ENCODE measurements at regions not wholly inside any gene's neighbourhood (a gene's known extent, or its start where the extent isn't known, plus 50 kb on each side); places are given as distances from the start of the nearest gene placed in this dataset.

DNA sequence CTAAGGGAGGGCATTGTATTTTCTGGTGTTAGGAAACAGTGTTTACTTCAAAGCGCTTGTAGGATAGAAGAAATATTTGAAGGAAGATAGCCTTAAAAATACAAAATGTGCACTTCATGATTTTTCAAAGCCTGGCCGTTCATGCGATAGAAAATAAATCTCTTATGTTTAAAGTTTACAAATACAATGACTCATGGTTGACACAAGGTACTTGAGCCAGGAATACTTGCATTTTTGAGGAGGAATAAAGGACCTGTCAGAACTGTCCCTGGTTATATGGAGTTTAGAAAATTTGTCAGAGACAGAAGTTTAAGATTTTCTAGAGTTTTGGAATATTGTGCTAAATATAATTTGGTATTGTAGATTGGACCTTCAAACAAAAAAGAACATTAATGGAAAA, 1223.2 kb upstream of the SLC10A2 start:
- no peak overlapping the region for H3K4me3 ChIP-seq (ENCODE audit: low read depth, poor library complexity, severe bottlenecking)
- intact Hi-C loops (cut with DNase I; ENCODE audit: low total_unique reads), result no loop called here
- WGBS, 2 donors, result 73 to 78% methylated on average over 3 of the region's 3 CpGs
- DNase-seq (ENCODE audit: low spot score in 2 of 2), result no peak
- no peak for TF ChIP-seq CTCF (IDR thresholded peaks at IDR 0.05)
- TF ChIP-seq POLR2A (IDR thresholded peaks at IDR 0.05), result no peak

GRCh38 chr13:104288496-104288895, 1222.3 kb upstream of the SLC10A2 start:
- DNase-seq (ENCODE audit: low spot score in 2 of 2), result no peak
- no peak for TF ChIP-seq POLR2A (IDR thresholded peaks at IDR 0.05)
- no peak for TF ChIP-seq CTCF (IDR thresholded peaks at IDR 0.05)
- 89 to 94% methylated on average over 5 of the region's 5 CpGs for WGBS, 2 donors
- no peak overlapping the region for H3K4me3 ChIP-seq (ENCODE audit: low read depth, poor library complexity, severe bottlenecking)
- intact Hi-C loops (cut with DNase I; ENCODE audit: low total_unique reads), result no loop called here

- DNase-seq (ENCODE audit: low spot score in 2 of 2), result no peak
- TF ChIP-seq CTCF (IDR thresholded peaks at IDR 0.05), result no peak
- no peak for TF ChIP-seq POLR2A (IDR thresholded peaks at IDR 0.05)
- intact Hi-C loops (cut with DNase I; ENCODE audit: low total_unique reads), result no loop called here
- 25 to 33% methylated on average over 4 of the region's 4 CpGs for WGBS, 2 donors
- H3K4me3 ChIP-seq (ENCODE audit: low read depth, poor library complexity, severe bottlenecking), result no peak overlapping the region
Measured at GRCh38 chr13:104286566-104287290, 1220.5 kb upstream of the SLC10A2 start.

DNA sequence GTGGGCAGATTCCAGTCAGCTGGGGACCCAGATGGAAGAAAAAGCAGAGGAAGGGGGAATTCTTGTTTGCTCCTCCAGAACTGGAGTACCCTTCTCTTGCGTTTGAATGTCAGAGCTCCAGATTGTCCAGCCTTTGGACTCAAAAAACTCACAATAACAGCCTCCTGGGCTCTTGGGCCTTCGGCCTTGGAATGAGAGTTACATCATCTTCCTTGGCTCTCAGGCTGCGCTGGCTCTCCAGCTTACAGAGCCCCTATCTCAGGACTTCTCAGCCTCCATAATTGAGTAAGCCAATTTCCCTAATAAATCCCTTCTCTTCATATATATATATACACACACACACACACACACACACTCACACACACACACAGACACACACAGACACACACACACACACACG, 1215.7 kb upstream of the SLC10A2 start:
- no peak for DNase-seq (ENCODE audit: low spot score in 2 of 2)
- intact Hi-C loops (cut with DNase I; ENCODE audit: low total_unique reads), result no loop called here
- no peak overlapping the region for H3K4me3 ChIP-seq (ENCODE audit: low read depth, poor library complexity, severe bottlenecking)
- 85 to 93% methylated on average over 4 of the region's 4 CpGs for WGBS, 2 donors
- TF ChIP-seq CTCF (IDR thresholded peaks at IDR 0.05) (no peak), POLR2A (IDR thresholded peaks at IDR 0.05) (no peak)

- TF ChIP-seq POLR2A (IDR thresholded peaks at IDR 0.05), result no peak
- no peak for TF ChIP-seq CTCF (IDR thresholded peaks at IDR 0.05)
- 53 to 68% methylated on average over 3 of the region's 3 CpGs for WGBS, 2 donors
Measured at GRCh38 chr13:104270731-104271130, 1204.5 kb upstream of the SLC10A2 start.

More at GRCh38 chr13:104270731-104271130, 1204.5 kb upstream of the SLC10A2 start:
- no peak overlapping the region for H3K4me3 ChIP-seq (ENCODE audit: low read depth, poor library complexity, severe bottlenecking)
- no peak for DNase-seq (ENCODE audit: low spot score in 2 of 2)
- intact Hi-C loops (cut with DNase I; ENCODE audit: low total_unique reads), result no loop called here

Measured in lower leg skin (tissue), 4 donors.